ENCODE measurements at regions not wholly inside any gene's neighbourhood (a gene's known extent, or its start where the extent isn't known, plus 50 kb on each side); places are given as distances from the start of the nearest gene placed in this dataset.

DNA sequence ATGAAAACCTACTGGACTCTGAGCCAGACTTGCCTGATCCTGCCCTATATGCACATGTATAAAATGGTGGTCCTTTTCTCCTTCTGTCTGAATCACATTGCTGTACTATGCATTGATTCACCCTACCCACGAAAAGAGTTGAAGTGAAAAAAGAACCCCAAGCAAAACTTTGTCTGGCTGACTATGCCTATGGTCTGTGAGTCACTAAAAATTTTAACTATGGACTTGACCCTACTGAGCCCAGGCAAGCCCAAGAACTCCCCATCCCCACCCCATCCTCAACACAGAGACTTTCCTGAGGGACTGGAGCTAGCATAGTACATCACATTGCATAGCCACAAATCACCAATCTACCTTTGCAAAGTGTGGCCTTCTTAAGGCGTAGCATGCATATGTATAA lies 116.6 kb upstream of the TENM3 start:
- 60% methylated on average over 1 of the region's 2 CpGs; no CpG with 5 or more reads in 1 of the 2 experiments for WGBS, 2 experiments (ENCODE audit: insufficient coverage in 2 of 2)
- no peaks in the 10 kb centered on the region for H3K4me1 ChIP-seq (ENCODE audit: control insufficient read depth, insufficient read depth, low read length, poor library complexity, severe bottlenecking)
- no peaks in the 10 kb centered on the region for H3K36me3 ChIP-seq (ENCODE audit: control insufficient read depth, insufficient read depth, low read length)
- H3K9me3 ChIP-seq (ENCODE audit: control insufficient read depth, low read length), result peaks cover 17% of the 10 kb centered on the region
- no peak overlapping the region for H3K27ac ChIP-seq (ENCODE audit: low read depth, low read length, severe bottlenecking)
- H3K4me3 ChIP-seq (ENCODE audit: extremely low read depth, insufficient read depth, low read length, poor library complexity, severe bottlenecking), result no peak overlapping the region

DNA sequence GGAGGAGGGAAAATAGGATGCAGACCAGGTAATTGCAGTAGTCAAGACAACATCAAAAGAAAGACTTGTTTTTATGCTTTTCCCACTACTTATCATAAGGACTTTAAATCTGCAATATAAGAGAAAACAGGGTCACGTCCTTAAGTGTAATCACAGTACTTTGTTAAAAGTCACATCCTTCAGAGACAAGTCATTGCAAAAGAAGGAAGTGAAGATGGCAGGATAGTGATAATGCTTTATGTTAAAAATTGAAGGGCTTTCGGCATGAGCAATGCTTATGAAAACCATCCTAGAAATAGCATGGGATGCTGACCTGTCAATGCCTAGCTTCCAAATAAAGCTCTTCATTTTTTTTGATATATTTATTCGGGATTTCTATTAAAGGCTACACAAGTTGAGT lies 110.2 kb upstream of the TENM3 start:
- Histone ChIP-seq H3K4me1 (ENCODE audit: control insufficient read depth, insufficient read depth, low read length, poor library complexity, severe bottlenecking) (peaks cover 2% of the 10 kb centered on the region), H3K36me3 (ENCODE audit: control insufficient read depth, insufficient read depth, low read length) (no peaks in the 10 kb centered on the region), H3K9me3 (ENCODE audit: control insufficient read depth, low read length) (no peaks in the 10 kb centered on the region), H3K4me3 (ENCODE audit: extremely low read depth, insufficient read depth, low read length, poor library complexity, severe bottlenecking) (no peak overlapping the region), H3K27ac (ENCODE audit: low read depth, low read length, severe bottlenecking) (no peak overlapping the region)
- no CpG with 5 or more reads among the region's 3 CpGs for WGBS, 2 experiments (ENCODE audit: insufficient coverage in 2 of 2)

DNA sequence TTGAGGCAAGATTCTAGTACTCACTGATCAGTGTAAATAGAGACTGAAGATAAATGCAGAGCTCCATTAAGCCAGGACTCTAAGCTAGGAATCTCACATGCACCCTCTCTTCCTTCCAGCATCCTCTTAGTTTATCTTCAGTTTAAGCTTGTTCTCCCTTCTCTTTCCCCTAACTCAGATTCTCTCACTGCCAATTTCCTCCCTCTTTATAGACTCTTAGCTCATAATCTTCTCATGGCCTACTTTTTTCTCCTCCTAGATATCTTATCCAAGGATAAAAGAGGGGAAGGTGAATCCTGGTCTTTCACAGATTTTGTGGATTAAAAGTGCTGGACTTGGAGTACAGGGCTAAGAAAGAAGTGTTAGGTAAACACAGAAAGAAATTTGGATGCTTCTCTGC lies 108.9 kb upstream of the TENM3 start:
- H3K4me1 ChIP-seq (ENCODE audit: control insufficient read depth, insufficient read depth, low read length, poor library complexity, severe bottlenecking), result peaks cover 4% of the 10 kb centered on the region
- no peak overlapping the region for H3K4me3 ChIP-seq (ENCODE audit: extremely low read depth, insufficient read depth, low read length, poor library complexity, severe bottlenecking)
- no peak overlapping the region for H3K27ac ChIP-seq (ENCODE audit: low read depth, low read length, severe bottlenecking)
- H3K36me3 ChIP-seq (ENCODE audit: control insufficient read depth, insufficient read depth, low read length), result no peaks in the 10 kb centered on the region
- no peaks in the 10 kb centered on the region for H3K9me3 ChIP-seq (ENCODE audit: control insufficient read depth, low read length)

DNA sequence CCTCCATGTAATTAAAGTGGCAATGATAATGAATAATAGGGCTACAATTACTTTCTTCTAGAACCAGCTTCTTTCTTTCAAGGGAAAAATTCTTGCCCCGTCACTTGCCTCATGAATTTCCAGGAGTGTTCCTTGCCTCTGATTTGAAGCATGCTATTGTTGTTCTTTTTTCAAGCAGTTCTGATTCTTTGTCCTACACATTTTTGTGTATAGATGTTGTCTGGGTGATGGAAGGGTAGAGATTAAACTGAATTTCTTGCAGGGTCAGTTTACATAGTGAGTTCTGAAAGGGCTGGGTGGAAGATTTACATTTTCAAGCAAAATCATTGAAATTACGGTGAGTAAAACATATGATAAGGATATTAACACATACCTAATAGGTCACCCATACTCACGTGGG lies 107.0 kb upstream of the TENM3 start:
- Histone ChIP-seq H3K4me3 (ENCODE audit: extremely low read depth, insufficient read depth, low read length, poor library complexity, severe bottlenecking) (no peak overlapping the region), H3K9me3 (ENCODE audit: control insufficient read depth, low read length) (no peaks in the 10 kb centered on the region), H3K36me3 (ENCODE audit: control insufficient read depth, insufficient read depth, low read length) (peaks cover 6% of the 10 kb centered on the region), H3K27ac (ENCODE audit: low read depth, low read length, severe bottlenecking) (no peak overlapping the region), H3K4me1 (ENCODE audit: control insufficient read depth, insufficient read depth, low read length, poor library complexity, severe bottlenecking) (peaks cover 7% of the 10 kb centered on the region)
- no CpG with 5 or more reads among the region's 3 CpGs for WGBS, 2 experiments (ENCODE audit: insufficient coverage in 2 of 2)

DNA sequence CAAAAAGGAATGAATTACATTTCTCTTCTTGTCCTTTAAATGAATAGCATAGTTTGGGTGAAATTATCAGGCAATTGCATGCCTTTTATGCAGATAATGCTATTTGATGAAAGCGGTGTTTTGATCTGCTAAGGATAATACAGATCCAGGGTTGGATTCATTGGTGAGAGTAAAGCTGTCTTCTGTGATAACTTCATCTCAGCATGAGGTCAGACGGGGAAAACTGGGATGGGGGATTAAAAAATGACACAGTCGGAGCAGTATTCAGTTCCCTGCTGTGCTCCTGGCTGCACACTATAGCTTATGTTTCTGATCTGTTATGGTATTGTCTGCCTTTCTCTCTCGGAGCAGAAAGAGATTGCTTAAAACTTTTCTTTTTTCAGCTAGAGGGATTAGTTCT lies 105.9 kb upstream of the TENM3 start:
- H3K4me3 ChIP-seq (ENCODE audit: extremely low read depth, insufficient read depth, low read length, poor library complexity, severe bottlenecking), result no peak overlapping the region
- no peak overlapping the region for H3K27ac ChIP-seq (ENCODE audit: low read depth, low read length, severe bottlenecking)
- WGBS, 2 experiments (ENCODE audit: insufficient coverage in 2 of 2), result 56% methylated on average over 3 to 4 of the region's 4 CpGs
- H3K9me3 ChIP-seq (ENCODE audit: control insufficient read depth, low read length), result no peaks in the 10 kb centered on the region
- H3K4me1 ChIP-seq (ENCODE audit: control insufficient read depth, insufficient read depth, low read length, poor library complexity, severe bottlenecking), result peaks cover 12% of the 10 kb centered on the region
- H3K36me3 ChIP-seq (ENCODE audit: control insufficient read depth, insufficient read depth, low read length), result peaks cover 10% of the 10 kb centered on the region

GRCh38 chr4:182139491-182139890 lies 103.7 kb upstream of the TENM3 start:
- Histone ChIP-seq H3K9me3 (ENCODE audit: control insufficient read depth, low read length) (no peaks in the 10 kb centered on the region), H3K4me1 (ENCODE audit: control insufficient read depth, insufficient read depth, low read length, poor library complexity, severe bottlenecking) (peaks cover 12% of the 10 kb centered on the region), H3K27ac (ENCODE audit: low read depth, low read length, severe bottlenecking) (no peak overlapping the region), H3K36me3 (ENCODE audit: control insufficient read depth, insufficient read depth, low read length) (peaks cover 10% of the 10 kb centered on the region), H3K4me3 (ENCODE audit: extremely low read depth, insufficient read depth, low read length, poor library complexity, severe bottlenecking) (no peak overlapping the region)
- 85 to 92% methylated on average over 10 to 11 of the region's 13 CpGs for WGBS, 2 experiments (ENCODE audit: insufficient coverage in 2 of 2)

GRCh38 chr4:182140547-182140946 lies 102.7 kb upstream of the TENM3 start:
- H3K4me3 ChIP-seq (ENCODE audit: extremely low read depth, insufficient read depth, low read length, poor library complexity, severe bottlenecking), result no peak overlapping the region

GRCh38 chr4:182141061-182141460 lies 102.1 kb upstream of the TENM3 start:
- H3K4me3 ChIP-seq (ENCODE audit: extremely low read depth, insufficient read depth, low read length, poor library complexity, severe bottlenecking), result no peak overlapping the region
- H3K36me3 ChIP-seq (ENCODE audit: control insufficient read depth, insufficient read depth, low read length), result peaks cover 10% of the 10 kb centered on the region
- no peaks in the 10 kb centered on the region for H3K9me3 ChIP-seq (ENCODE audit: control insufficient read depth, low read length)
- WGBS, 2 experiments (ENCODE audit: insufficient coverage in 2 of 2), result 88 to 90% methylated on average over 24 to 26 of the region's 26 CpGs
- H3K27ac ChIP-seq (ENCODE audit: low read depth, low read length, severe bottlenecking), result no peak overlapping the region
- H3K4me1 ChIP-seq (ENCODE audit: control insufficient read depth, insufficient read depth, low read length, poor library complexity, severe bottlenecking), result peaks cover 12% of the 10 kb centered on the region

More at GRCh38 chr4:182140547-182140946, 102.7 kb upstream of the TENM3 start:
- Histone ChIP-seq H3K9me3 (ENCODE audit: control insufficient read depth, low read length) (no peaks in the 10 kb centered on the region), H3K4me1 (ENCODE audit: control insufficient read depth, insufficient read depth, low read length, poor library complexity, severe bottlenecking) (peaks cover 12% of the 10 kb centered on the region), H3K27ac (ENCODE audit: low read depth, low read length, severe bottlenecking) (no peak overlapping the region), H3K36me3 (ENCODE audit: control insufficient read depth, insufficient read depth, low read length) (peaks cover 10% of the 10 kb centered on the region)
- 97 to 98% methylated on average over 10 to 16 of the region's 16 CpGs for WGBS, 2 experiments (ENCODE audit: insufficient coverage in 2 of 2)

DNA sequence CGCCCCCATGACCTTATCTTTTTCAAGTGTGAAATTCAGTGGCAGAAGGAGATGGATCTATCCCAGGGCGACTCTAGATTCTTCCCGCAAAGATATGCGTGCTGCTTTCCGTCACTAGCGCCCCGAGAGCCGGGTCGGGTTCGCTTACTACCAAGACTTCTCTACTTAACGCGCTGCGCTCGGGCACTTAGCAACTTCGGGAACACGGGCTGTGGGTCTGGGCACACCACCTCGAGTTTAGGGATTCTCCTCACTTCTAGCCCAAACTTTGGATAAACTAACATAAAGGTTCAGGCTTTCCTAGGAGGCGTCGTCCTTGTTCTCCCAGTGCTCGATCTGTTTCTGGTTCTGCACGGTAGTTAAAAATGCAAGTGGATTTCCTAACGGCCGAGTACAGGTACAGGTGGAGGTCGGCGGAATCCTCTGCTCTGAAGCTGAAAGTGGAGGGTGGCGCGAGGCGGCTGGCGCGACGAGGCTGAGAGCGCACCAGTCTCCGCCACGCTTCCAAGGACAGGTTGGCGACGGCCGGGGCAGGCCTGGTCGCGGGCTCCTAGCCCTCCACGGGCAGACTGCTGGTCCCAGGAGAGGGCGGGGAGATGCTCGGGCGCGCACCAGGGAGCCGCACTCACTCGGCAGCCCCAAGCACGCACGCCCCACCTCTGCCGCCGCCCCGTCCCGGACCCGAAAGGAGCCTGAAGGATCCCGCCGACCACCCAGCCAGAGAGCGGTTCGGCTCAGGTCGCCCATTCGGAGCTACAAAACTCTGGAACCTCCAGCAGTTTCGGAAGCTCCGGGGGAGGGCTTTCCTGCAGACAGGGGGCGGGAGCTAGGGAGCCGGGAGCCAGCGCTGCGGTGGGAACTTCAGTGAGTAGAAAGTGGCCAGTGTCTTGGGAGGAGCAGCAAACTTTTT lies 100.8 kb upstream of the TENM3 start:
- Histone ChIP-seq H3K9me3 (ENCODE audit: control insufficient read depth, low read length) (no peaks in the 10 kb centered on the region), H3K36me3 (ENCODE audit: control insufficient read depth, insufficient read depth, low read length) (peaks cover 10% of the 10 kb centered on the region), H3K27ac (ENCODE audit: low read depth, low read length, severe bottlenecking) (peak overlapping the region; percentile 82), H3K4me3 (ENCODE audit: extremely low read depth, insufficient read depth, low read length, poor library complexity, severe bottlenecking) (peak overlapping the region; percentile 70), H3K4me1 (ENCODE audit: control insufficient read depth, insufficient read depth, low read length, poor library complexity, severe bottlenecking) (peaks cover 12% of the 10 kb centered on the region)
- WGBS, 2 experiments (ENCODE audit: insufficient coverage in 2 of 2), result 10 to 12% methylated on average over 47 to 57 of the region's 65 CpGs

DNA sequence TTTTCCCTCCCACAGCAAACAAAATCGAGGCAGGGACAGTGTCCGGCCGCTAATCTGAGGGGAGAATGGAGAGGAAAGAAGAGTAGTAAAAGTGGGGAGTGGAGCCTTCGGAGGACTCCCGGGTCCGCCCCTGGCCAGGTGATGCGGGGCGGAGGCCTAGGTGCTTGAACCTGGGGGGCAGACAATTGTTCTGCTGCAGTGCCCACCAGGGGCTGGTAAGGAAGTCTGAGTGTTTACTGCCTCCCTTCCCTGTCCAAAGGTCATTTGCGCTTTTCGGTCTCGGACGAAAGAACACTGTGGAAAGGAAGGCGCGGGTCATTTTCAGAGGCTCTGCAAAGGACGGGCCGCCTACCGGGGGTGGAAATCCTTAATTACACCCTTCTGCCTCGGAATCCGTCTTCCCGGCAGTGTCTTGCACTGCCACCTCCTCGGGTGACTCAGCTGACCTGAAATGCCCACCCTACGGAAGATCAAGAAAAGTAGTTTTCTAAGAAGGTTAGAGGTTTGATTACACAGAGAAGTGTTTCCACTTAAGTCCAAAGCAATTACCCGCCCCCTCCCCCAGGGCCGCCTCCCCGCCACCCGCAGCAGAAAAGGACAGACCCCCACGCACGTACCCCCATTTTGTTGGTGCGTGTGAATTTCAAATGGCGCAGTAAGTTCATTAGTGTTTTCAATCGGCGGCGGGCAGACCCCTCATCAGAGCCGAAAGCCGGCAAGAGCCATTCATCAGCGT lies 99.9 kb upstream of the TENM3 start:
- peaks cover 10% of the 10 kb centered on the region for H3K36me3 ChIP-seq (ENCODE audit: control insufficient read depth, insufficient read depth, low read length)
- H3K9me3 ChIP-seq (ENCODE audit: control insufficient read depth, low read length), result no peaks in the 10 kb centered on the region
- peak overlapping the region; percentile 70 for H3K4me3 ChIP-seq (ENCODE audit: extremely low read depth, insufficient read depth, low read length, poor library complexity, severe bottlenecking)
- peak overlapping the region; percentile 82 for H3K27ac ChIP-seq (ENCODE audit: low read depth, low read length, severe bottlenecking)
- WGBS, 2 experiments (ENCODE audit: insufficient coverage in 2 of 2), result 1% methylated on average over 17 to 21 of the region's 36 CpGs
- H3K4me1 ChIP-seq (ENCODE audit: control insufficient read depth, insufficient read depth, low read length, poor library complexity, severe bottlenecking), result peaks cover 8% of the 10 kb centered on the region

All from mesodermal cell (in vitro differentiated cells).